H1 (cell line): ENCODE measurements at regions not wholly inside any gene's neighbourhood (a gene's known extent, or its start where the extent isn't known, plus 50 kb on each side); places are given as distances from the start of the nearest gene placed in this dataset.

Source experiments
- TAF7 ChIP-seq: optimal IDR thresholded peaks from 2 replicates; pipeline ENCODE3; 2011; ENCODE audit warnings: low read depth, mild to moderate bottlenecking, inconsistent platforms, low read length, moderate library complexity, borderline replicate concordance
- TF ChIP-seq, protein P1 (sequence below): fragments of 300-600 bp; sonication (generic); IDR thresholded peaks from 2 replicates; pipeline ENCODE4 v1.7.1; 2012; ENCODE audit warnings: low read length, moderate library complexity, mild to moderate bottlenecking, inconsistent platforms; ENCODE audit not compliant: insufficient replicate concordance

DNA sequence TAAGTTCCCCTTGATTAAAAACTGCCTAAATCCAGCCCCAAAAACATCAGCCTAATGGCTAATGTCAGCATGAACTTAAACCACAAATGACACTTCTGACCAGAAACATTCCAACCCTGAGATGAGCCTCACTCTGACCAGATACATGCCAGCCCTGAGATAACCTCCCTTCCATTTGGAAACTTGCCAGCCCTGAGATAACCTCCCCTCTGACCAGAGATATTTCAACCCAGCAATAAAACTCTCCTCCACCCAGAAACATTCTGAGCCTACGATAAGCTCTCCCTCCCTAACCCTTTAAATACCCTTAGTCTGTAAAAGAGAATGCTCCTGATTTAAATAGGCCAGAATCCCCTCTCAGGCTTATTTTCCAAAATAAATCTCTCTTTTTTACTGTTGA is 1035.7 kb upstream of the NUDT12 start (continued):
- TF ChIP-seq, protein P1, sequence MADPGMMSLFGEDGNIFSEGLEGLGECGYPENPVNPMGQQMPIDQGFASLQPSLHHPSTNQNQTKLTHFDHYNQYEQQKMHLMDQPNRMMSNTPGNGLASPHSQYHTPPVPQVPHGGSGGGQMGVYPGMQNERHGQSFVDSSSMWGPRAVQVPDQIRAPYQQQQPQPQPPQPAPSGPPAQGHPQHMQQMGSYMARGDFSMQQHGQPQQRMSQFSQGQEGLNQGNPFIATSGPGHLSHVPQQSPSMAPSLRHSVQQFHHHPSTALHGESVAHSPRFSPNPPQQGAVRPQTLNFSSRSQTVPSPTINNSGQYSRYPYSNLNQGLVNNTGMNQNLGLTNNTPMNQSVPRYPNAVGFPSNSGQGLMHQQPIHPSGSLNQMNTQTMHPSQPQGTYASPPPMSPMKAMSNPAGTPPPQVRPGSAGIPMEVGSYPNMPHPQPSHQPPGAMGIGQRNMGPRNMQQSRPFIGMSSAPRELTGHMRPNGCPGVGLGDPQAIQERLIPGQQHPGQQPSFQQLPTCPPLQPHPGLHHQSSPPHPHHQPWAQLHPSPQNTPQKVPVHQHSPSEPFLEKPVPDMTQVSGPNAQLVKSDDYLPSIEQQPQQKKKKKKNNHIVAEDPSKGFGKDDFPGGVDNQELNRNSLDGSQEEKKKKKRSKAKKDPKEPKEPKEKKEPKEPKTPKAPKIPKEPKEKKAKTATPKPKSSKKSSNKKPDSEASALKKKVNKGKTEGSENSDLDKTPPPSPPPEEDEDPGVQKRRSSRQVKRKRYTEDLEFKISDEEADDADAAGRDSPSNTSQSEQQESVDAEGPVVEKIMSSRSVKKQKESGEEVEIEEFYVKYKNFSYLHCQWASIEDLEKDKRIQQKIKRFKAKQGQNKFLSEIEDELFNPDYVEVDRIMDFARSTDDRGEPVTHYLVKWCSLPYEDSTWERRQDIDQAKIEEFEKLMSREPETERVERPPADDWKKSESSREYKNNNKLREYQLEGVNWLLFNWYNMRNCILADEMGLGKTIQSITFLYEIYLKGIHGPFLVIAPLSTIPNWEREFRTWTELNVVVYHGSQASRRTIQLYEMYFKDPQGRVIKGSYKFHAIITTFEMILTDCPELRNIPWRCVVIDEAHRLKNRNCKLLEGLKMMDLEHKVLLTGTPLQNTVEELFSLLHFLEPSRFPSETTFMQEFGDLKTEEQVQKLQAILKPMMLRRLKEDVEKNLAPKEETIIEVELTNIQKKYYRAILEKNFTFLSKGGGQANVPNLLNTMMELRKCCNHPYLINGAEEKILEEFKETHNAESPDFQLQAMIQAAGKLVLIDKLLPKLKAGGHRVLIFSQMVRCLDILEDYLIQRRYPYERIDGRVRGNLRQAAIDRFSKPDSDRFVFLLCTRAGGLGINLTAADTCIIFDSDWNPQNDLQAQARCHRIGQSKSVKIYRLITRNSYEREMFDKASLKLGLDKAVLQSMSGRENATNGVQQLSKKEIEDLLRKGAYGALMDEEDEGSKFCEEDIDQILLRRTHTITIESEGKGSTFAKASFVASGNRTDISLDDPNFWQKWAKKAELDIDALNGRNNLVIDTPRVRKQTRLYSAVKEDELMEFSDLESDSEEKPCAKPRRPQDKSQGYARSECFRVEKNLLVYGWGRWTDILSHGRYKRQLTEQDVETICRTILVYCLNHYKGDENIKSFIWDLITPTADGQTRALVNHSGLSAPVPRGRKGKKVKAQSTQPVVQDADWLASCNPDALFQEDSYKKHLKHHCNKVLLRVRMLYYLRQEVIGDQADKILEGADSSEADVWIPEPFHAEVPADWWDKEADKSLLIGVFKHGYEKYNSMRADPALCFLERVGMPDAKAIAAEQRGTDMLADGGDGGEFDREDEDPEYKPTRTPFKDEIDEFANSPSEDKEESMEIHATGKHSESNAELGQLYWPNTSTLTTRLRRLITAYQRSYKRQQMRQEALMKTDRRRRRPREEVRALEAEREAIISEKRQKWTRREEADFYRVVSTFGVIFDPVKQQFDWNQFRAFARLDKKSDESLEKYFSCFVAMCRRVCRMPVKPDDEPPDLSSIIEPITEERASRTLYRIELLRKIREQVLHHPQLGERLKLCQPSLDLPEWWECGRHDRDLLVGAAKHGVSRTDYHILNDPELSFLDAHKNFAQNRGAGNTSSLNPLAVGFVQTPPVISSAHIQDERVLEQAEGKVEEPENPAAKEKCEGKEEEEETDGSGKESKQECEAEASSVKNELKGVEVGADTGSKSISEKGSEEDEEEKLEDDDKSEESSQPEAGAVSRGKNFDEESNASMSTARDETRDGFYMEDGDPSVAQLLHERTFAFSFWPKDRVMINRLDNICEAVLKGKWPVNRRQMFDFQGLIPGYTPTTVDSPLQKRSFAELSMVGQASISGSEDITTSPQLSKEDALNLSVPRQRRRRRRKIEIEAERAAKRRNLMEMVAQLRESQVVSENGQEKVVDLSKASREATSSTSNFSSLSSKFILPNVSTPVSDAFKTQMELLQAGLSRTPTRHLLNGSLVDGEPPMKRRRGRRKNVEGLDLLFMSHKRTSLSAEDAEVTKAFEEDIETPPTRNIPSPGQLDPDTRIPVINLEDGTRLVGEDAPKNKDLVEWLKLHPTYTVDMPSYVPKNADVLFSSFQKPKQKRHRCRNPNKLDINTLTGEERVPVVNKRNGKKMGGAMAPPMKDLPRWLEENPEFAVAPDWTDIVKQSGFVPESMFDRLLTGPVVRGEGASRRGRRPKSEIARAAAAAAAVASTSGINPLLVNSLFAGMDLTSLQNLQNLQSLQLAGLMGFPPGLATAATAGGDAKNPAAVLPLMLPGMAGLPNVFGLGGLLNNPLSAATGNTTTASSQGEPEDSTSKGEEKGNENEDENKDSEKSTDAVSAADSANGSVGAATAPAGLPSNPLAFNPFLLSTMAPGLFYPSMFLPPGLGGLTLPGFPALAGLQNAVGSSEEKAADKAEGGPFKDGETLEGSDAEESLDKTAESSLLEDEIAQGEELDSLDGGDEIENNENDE, result no peak
- TF ChIP-seq TAF7, result no peak
